ENCODE measurements at regions not wholly inside any gene's neighbourhood (a gene's known extent, or its start where the extent isn't known, plus 50 kb on each side); places are given as distances from the start of the nearest gene placed in this dataset.
"Not testable (repeated sequence)": the region's sequence is repeated elsewhere in the genome, so short reads cannot be mapped to it uniquely, and the experiment has no call there.

DNA sequence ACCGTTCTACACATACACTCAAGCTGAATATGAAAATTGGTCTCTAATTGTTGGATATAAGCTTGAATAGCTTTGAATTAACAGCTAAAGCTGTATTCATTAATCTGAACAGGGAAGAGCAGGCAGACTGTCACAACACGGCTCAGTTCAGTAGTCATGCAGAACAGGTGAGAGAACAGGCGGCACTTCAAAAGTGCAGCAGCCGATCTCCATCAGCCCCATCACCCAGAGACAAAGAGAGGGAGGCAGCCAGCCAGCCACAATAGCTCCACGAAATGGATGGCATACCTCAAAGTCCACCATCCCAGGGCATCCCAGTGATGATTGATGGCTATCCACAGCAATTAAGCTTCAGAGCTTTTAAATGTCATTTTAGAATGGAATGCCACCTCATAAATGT, 419.2 kb downstream of the OLFM4 start:
- H3K36me3 ChIP-seq (replicated peaks in 1 of 2; ENCODE audit: control insufficient read depth in 1 of 2, insufficient read depth in 2 of 2, low read length in 2 of 2) = no peaks in the 10 kb centered on the region
- H3K79me2 ChIP-seq (ENCODE audit: insufficient read depth, low read length) = no peaks in the 10 kb centered on the region
- H3K9ac ChIP-seq (ENCODE audit: insufficient read depth, low read length, poor library complexity, severe bottlenecking) = no peak overlapping the region
- Mint-ChIP-seq H3K27me3 (ENCODE audit: low read depth in 3 of 3) (peaks cover 0 to 2% (median 0%) of the 10 kb centered on the region in 3 donors), H3K9me3 (peaks cover 13 to 29% (median 26%) of the 10 kb centered on the region in 7 donors), H3K27ac (no peak overlapping the region), H3K4me1 (no peaks in the 10 kb centered on the region), H3K36me3 (no peaks in the 10 kb centered on the region), H3K4me3 (no peak overlapping the region)
- DNase-seq = no peak
- TF ChIP-seq, protein P1, sequence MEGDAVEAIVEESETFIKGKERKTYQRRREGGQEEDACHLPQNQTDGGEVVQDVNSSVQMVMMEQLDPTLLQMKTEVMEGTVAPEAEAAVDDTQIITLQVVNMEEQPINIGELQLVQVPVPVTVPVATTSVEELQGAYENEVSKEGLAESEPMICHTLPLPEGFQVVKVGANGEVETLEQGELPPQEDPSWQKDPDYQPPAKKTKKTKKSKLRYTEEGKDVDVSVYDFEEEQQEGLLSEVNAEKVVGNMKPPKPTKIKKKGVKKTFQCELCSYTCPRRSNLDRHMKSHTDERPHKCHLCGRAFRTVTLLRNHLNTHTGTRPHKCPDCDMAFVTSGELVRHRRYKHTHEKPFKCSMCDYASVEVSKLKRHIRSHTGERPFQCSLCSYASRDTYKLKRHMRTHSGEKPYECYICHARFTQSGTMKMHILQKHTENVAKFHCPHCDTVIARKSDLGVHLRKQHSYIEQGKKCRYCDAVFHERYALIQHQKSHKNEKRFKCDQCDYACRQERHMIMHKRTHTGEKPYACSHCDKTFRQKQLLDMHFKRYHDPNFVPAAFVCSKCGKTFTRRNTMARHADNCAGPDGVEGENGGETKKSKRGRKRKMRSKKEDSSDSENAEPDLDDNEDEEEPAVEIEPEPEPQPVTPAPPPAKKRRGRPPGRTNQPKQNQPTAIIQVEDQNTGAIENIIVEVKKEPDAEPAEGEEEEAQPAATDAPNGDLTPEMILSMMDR (IDR thresholded peaks at IDR 0.05) = no peak
- no peak overlapping the region for H2AFZ ChIP-seq (ENCODE audit: insufficient read depth, low read depth, low read length, poor library complexity, severe bottlenecking)
- peaks cover 33 to 46% of the 10 kb centered on the region in 2 donors for H3K9me3 ChIP-seq (replicated peaks in 1 of 2; ENCODE audit: control insufficient read depth in 1 of 2, insufficient read depth in 1 of 2, low read length in 2 of 2)
- H3K4me2 ChIP-seq (replicated peaks; ENCODE audit: extremely low read depth, low read length, poor library complexity, severe bottlenecking) = no peak overlapping the region
- WGBS (ENCODE audit: insufficient coverage) = 67% methylated on average over 1 of the region's 5 CpGs
- intact Hi-C loops (cut with micrococcal nuclease) = no loop called here
- no peak overlapping the region for H3K27ac ChIP-seq (ENCODE audit: low read depth in 1 of 2, low read length in 2 of 2)
- H3K4me3 ChIP-seq (replicated peaks in 1 of 3; ENCODE audit: low read depth in 2 of 3, low read length in 3 of 3) = no peak overlapping the region
- H4K20me1 ChIP-seq (ENCODE audit: insufficient read depth, low read length) = no peaks in the 10 kb centered on the region
- H3K4me1 ChIP-seq (ENCODE audit: control insufficient read depth in 1 of 2, insufficient read depth in 2 of 2, low read length in 2 of 2) = no peaks in the 10 kb centered on the region
- H3K27me3 ChIP-seq (ENCODE audit: control insufficient read depth in 2 of 2, insufficient read depth in 2 of 2, low read length in 2 of 2) = no peaks in the 10 kb centered on the region

DNA sequence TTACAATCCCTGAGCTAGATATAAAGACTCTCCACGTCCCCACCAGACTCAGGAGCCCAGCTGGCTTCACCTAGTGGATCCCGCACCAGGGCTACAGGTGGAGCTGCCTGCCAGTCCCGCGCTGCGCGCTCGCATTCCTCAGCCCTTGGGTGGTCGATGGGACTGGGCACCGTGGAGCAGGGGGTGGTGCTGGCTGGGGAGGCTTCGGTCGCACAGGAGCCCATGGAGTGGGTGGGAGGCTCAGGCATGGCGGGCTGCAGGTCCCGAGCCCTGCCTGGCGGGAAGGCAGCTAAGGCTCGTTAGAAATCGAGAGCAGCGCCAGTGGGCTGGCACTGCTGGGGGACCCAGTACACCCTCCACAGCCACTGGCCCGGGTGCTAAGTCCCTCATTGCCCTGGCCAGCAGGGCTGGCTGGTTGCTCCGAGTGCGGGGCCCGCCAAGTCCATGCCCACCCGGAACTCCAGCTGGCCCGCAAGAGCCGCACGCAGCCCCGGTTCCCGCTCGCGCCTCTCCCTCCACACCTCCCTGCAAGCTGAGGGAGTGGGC, 423.7 kb downstream of the OLFM4 start:
- H2AFZ ChIP-seq (ENCODE audit: insufficient read depth, low read depth, low read length, poor library complexity, severe bottlenecking); H4K20me1 ChIP-seq (ENCODE audit: insufficient read depth, low read length); H3K79me2 ChIP-seq (ENCODE audit: insufficient read depth, low read length); H3K27me3 ChIP-seq (ENCODE audit: control insufficient read depth in 2 of 2, insufficient read depth in 2 of 2, low read length in 2 of 2); DNase-seq; H3K27ac Mint-ChIP-seq; H3K9ac ChIP-seq (ENCODE audit: insufficient read depth, low read length, poor library complexity, severe bottlenecking); H3K4me1 ChIP-seq (ENCODE audit: control insufficient read depth in 1 of 2, insufficient read depth in 2 of 2, low read length in 2 of 2); H3K4me1 Mint-ChIP-seq; intact Hi-C loops (cut with micrococcal nuclease); H3K4me3 Mint-ChIP-seq; H3K36me3 Mint-ChIP-seq; H3K36me3 ChIP-seq (replicated peaks in 1 of 2; ENCODE audit: control insufficient read depth in 1 of 2, insufficient read depth in 2 of 2, low read length in 2 of 2); H3K27me3 Mint-ChIP-seq (ENCODE audit: low read depth in 3 of 3); H3K4me2 ChIP-seq (replicated peaks; ENCODE audit: extremely low read depth, low read length, poor library complexity, severe bottlenecking); H3K4me3 ChIP-seq (replicated peaks in 1 of 3; ENCODE audit: low read depth in 2 of 3, low read length in 3 of 3); H3K27ac ChIP-seq (ENCODE audit: low read depth in 1 of 2, low read length in 2 of 2): not testable (repeated sequence)
- peaks cover 36 to 37% of the 10 kb centered on the region in 2 donors for H3K9me3 ChIP-seq (replicated peaks in 1 of 2; ENCODE audit: control insufficient read depth in 1 of 2, insufficient read depth in 1 of 2, low read length in 2 of 2)
- WGBS (ENCODE audit: insufficient coverage) = 95% methylated on average over 8 of the region's 29 CpGs
- H3K9me3 Mint-ChIP-seq = peaks cover 11 to 32% (median 22%) of the 10 kb centered on the region in 7 donors
